ENCODE measurements at regions not wholly inside any gene's neighbourhood (a gene's known extent, or its start where the extent isn't known, plus 50 kb on each side); places are given as distances from the start of the nearest gene placed in this dataset.

DNA sequence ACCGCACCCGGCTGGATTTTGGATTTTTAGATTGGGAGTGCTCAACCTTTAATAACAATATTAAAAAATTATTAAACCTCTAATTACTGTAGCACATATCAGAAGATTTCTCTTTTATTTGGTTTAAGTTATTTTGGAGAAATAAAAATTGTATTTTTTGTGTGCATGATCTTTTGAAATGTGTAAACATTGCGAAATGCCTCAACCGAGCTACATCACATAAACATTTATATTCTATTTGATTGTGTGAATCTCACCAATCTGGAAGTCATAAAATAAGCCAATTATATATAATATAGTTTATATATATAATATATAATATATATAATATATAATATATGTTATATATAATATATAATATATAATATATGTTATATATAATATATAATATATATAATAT, 696.2 kb upstream of the RBFOX1 start:
- no peak overlapping the region for H3K4me3 ChIP-seq (ENCODE audit: low read length in 3 of 3)
- no peaks in the 10 kb centered on the region for H3K4me1 ChIP-seq (ENCODE audit: control insufficient read depth in 3 of 3, insufficient read depth in 3 of 3, low read length in 3 of 3)
- no peak overlapping the region for H3K9ac ChIP-seq (ENCODE audit: low read depth in 1 of 3, low read length in 3 of 3)
- H3K27me3 ChIP-seq (ENCODE audit: control insufficient read depth in 3 of 3, insufficient read depth in 3 of 3, low read length in 3 of 3), result peaks cover 0 to 6% (median 0%) of the 10 kb centered on the region in 3 donors
- H3K36me3 ChIP-seq (ENCODE audit: control insufficient read depth in 3 of 3, insufficient read depth in 3 of 3, low read length in 3 of 3), result no peaks in the 10 kb centered on the region
- no peak overlapping the region for H3K27ac ChIP-seq (ENCODE audit: low read depth, low read length)
- no peaks in the 10 kb centered on the region for H3K9me3 ChIP-seq (ENCODE audit: control insufficient read depth in 3 of 3, low read length in 3 of 3)

- Histone ChIP-seq H3K36me3 (ENCODE audit: control insufficient read depth in 3 of 3, insufficient read depth in 3 of 3, low read length in 3 of 3) (no peaks in the 10 kb centered on the region), H3K4me1 (ENCODE audit: control insufficient read depth in 3 of 3, insufficient read depth in 3 of 3, low read length in 3 of 3) (no peaks in the 10 kb centered on the region), H3K9ac (ENCODE audit: low read depth in 1 of 3, low read length in 3 of 3) (no peak overlapping the region), H3K9me3 (ENCODE audit: control insufficient read depth in 3 of 3, low read length in 3 of 3) (no peaks in the 10 kb centered on the region), H3K4me3 (ENCODE audit: low read length in 3 of 3) (no peak overlapping the region), H3K27me3 (ENCODE audit: control insufficient read depth in 3 of 3, insufficient read depth in 3 of 3, low read length in 3 of 3) (no peaks in the 10 kb centered on the region), H3K27ac (ENCODE audit: low read depth, low read length) (no peak overlapping the region)
Measured at GRCh38 chr16:6634151-6634550, 698.5 kb upstream of the RBFOX1 start.

GRCh38 chr16:6633456-6633855, 699.2 kb upstream of the RBFOX1 start:
- no peaks in the 10 kb centered on the region for H3K36me3 ChIP-seq (ENCODE audit: control insufficient read depth in 3 of 3, insufficient read depth in 3 of 3, low read length in 3 of 3)
- H3K4me3 ChIP-seq (ENCODE audit: low read length in 3 of 3), result no peak overlapping the region
- no peak overlapping the region for H3K27ac ChIP-seq (ENCODE audit: low read depth, low read length)
- H3K27me3 ChIP-seq (ENCODE audit: control insufficient read depth in 3 of 3, insufficient read depth in 3 of 3, low read length in 3 of 3), result no peaks in the 10 kb centered on the region
- no peaks in the 10 kb centered on the region for H3K4me1 ChIP-seq (ENCODE audit: control insufficient read depth in 3 of 3, insufficient read depth in 3 of 3, low read length in 3 of 3)
- H3K9me3 ChIP-seq (ENCODE audit: control insufficient read depth in 3 of 3, low read length in 3 of 3), result no peaks in the 10 kb centered on the region
- H3K9ac ChIP-seq (ENCODE audit: low read depth in 1 of 3, low read length in 3 of 3), result no peak overlapping the region

DNA sequence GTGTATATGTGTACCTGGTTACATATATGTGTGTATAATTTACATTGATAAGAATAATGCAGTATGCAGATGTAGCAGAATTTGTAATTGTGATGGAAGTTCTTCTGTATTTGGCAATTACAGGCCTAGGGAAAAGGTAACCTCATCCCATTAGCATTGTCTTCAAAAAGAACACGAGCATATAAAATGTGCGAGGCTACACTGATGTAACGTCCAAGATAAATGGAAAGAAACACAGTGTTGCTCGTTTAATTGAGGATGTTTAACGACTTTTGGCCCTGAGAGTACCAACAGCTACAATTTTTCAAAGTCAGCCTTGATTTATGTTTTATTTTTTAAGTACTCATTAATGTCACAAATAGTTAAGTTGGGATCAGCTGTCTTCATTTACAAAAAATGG, 703.5 kb upstream of the RBFOX1 start:
- H3K36me3 ChIP-seq (ENCODE audit: control insufficient read depth in 3 of 3, insufficient read depth in 3 of 3, low read length in 3 of 3), result no peaks in the 10 kb centered on the region
- no peaks in the 10 kb centered on the region for H3K9me3 ChIP-seq (ENCODE audit: control insufficient read depth in 3 of 3, low read length in 3 of 3)
- H3K4me3 ChIP-seq (ENCODE audit: low read length in 3 of 3), result no peak overlapping the region
- no peak overlapping the region for H3K9ac ChIP-seq (ENCODE audit: low read depth in 1 of 3, low read length in 3 of 3)
- H3K4me1 ChIP-seq (ENCODE audit: control insufficient read depth in 3 of 3, insufficient read depth in 3 of 3, low read length in 3 of 3), result no peaks in the 10 kb centered on the region
- no peak overlapping the region for H3K27ac ChIP-seq (ENCODE audit: low read depth, low read length)
- no peaks in the 10 kb centered on the region for H3K27me3 ChIP-seq (ENCODE audit: control insufficient read depth in 3 of 3, insufficient read depth in 3 of 3, low read length in 3 of 3)

DNA sequence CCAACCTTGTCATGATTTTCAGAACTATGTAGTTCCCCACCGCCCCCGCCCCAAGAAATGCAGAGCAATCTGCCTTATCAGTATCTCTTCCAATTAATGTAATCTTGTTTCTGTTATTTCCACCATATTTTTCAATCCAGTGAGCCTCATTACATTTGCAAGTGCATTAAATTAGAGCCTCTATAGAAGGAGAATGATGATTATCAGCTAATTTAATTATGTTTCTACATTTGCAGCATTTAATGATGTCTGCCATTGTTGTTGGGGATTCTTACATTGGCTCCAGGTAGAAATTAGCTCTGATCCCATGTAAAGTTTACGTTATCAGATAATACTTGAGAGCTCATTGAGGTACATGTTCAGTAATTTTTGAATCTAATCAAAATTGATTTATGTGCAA, 707.0 kb upstream of the RBFOX1 start:
- Histone ChIP-seq H3K4me3 (ENCODE audit: low read length in 3 of 3) (no peak overlapping the region), H3K9me3 (ENCODE audit: control insufficient read depth in 3 of 3, low read length in 3 of 3) (no peaks in the 10 kb centered on the region), H3K4me1 (ENCODE audit: control insufficient read depth in 3 of 3, insufficient read depth in 3 of 3, low read length in 3 of 3) (no peaks in the 10 kb centered on the region), H3K27me3 (ENCODE audit: control insufficient read depth in 3 of 3, insufficient read depth in 3 of 3, low read length in 3 of 3) (no peaks in the 10 kb centered on the region), H3K36me3 (ENCODE audit: control insufficient read depth in 3 of 3, insufficient read depth in 3 of 3, low read length in 3 of 3) (no peaks in the 10 kb centered on the region), H3K9ac (ENCODE audit: low read depth in 1 of 3, low read length in 3 of 3) (no peak overlapping the region), H3K27ac (ENCODE audit: low read depth, low read length) (no peak overlapping the region)

DNA sequence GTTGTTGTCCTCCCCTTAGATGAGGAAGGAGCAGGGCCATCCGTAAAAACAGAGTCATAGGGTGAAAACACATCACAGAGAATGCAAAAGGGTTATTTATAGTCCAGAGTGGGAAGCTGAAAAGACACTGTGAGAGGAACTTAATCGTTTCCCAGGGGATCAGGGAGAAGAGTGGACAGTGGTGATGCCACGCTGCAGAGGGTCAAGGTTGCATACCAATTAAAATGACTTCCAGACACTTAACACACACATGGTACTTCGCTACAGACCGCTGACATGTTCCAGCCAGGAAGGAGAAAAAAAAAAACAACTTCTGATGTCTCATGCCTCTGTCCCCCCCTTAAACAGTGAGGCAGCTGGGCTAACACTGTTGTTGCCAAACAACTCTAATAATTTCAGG, 713.8 kb upstream of the RBFOX1 start:
- Histone ChIP-seq H3K4me3 (ENCODE audit: low read length in 3 of 3) (no peak overlapping the region), H3K9me3 (ENCODE audit: control insufficient read depth in 3 of 3, low read length in 3 of 3) (peaks cover 0 to 3% (median 0%) of the 10 kb centered on the region in 3 donors), H3K9ac (ENCODE audit: low read depth in 1 of 3, low read length in 3 of 3) (no peak overlapping the region), H3K4me1 (ENCODE audit: control insufficient read depth in 3 of 3, insufficient read depth in 3 of 3, low read length in 3 of 3) (no peaks in the 10 kb centered on the region), H3K36me3 (ENCODE audit: control insufficient read depth in 3 of 3, insufficient read depth in 3 of 3, low read length in 3 of 3) (no peaks in the 10 kb centered on the region), H3K27ac (ENCODE audit: low read depth, low read length) (no peak overlapping the region), H3K27me3 (ENCODE audit: control insufficient read depth in 3 of 3, insufficient read depth in 3 of 3, low read length in 3 of 3) (no peaks in the 10 kb centered on the region)

GRCh38 chr16:6616746-6617145, 715.9 kb upstream of the RBFOX1 start:
- no peaks in the 10 kb centered on the region for H3K36me3 ChIP-seq (ENCODE audit: control insufficient read depth in 3 of 3, insufficient read depth in 3 of 3, low read length in 3 of 3)
- no peak overlapping the region for H3K27ac ChIP-seq (ENCODE audit: low read depth, low read length)
- H3K4me3 ChIP-seq (ENCODE audit: low read length in 3 of 3), result no peak overlapping the region
- no peaks in the 10 kb centered on the region for H3K4me1 ChIP-seq (ENCODE audit: control insufficient read depth in 3 of 3, insufficient read depth in 3 of 3, low read length in 3 of 3)
- peaks cover 0 to 3% (median 0%) of the 10 kb centered on the region in 3 donors for H3K9me3 ChIP-seq (ENCODE audit: control insufficient read depth in 3 of 3, low read length in 3 of 3)
- H3K9ac ChIP-seq (ENCODE audit: low read depth in 1 of 3, low read length in 3 of 3), result no peak overlapping the region
- H3K27me3 ChIP-seq (ENCODE audit: control insufficient read depth in 3 of 3, insufficient read depth in 3 of 3, low read length in 3 of 3), result no peaks in the 10 kb centered on the region

- no peaks in the 10 kb centered on the region for H3K27me3 ChIP-seq (ENCODE audit: control insufficient read depth in 3 of 3, insufficient read depth in 3 of 3, low read length in 3 of 3)
- no peak overlapping the region for H3K9ac ChIP-seq (ENCODE audit: low read depth in 1 of 3, low read length in 3 of 3)
- peaks cover 0 to 3% (median 0%) of the 10 kb centered on the region in 3 donors for H3K9me3 ChIP-seq (ENCODE audit: control insufficient read depth in 3 of 3, low read length in 3 of 3)
- no peak overlapping the region for H3K4me3 ChIP-seq (ENCODE audit: low read length in 3 of 3)
- H3K36me3 ChIP-seq (ENCODE audit: control insufficient read depth in 3 of 3, insufficient read depth in 3 of 3, low read length in 3 of 3), result no peaks in the 10 kb centered on the region
- H3K4me1 ChIP-seq (ENCODE audit: control insufficient read depth in 3 of 3, insufficient read depth in 3 of 3, low read length in 3 of 3), result no peaks in the 10 kb centered on the region
- no peak overlapping the region for H3K27ac ChIP-seq (ENCODE audit: low read depth, low read length)
Measured at GRCh38 chr16:6615636-6616035, 717.0 kb upstream of the RBFOX1 start.

DNA sequence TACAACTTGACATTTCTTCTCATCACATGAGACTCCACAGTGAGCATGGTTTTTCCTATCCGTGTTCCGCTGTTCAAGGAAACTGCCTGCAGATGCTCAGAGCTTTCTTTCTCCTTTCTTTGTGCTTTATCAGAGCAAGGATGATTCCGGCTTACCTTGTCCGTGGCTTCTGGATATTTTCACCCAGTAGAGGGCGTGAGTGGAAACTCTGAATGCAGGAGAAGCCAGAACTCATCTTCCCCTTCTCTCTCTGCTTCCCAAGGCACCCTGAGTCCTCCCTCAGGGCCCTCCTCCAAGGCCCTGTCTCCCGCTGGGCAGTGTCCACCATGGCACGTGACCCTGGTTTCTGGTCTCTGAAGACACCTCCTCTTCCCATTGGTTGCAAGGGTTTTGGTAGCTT, 721.1 kb upstream of the RBFOX1 start:
- H3K9me3 ChIP-seq (ENCODE audit: control insufficient read depth in 3 of 3, low read length in 3 of 3), result peaks cover 0 to 3% (median 0%) of the 10 kb centered on the region in 3 donors
- H3K27ac ChIP-seq (ENCODE audit: low read depth, low read length), result no peak overlapping the region
- H3K27me3 ChIP-seq (ENCODE audit: control insufficient read depth in 3 of 3, insufficient read depth in 3 of 3, low read length in 3 of 3), result no peaks in the 10 kb centered on the region
- H3K36me3 ChIP-seq (ENCODE audit: control insufficient read depth in 3 of 3, insufficient read depth in 3 of 3, low read length in 3 of 3), result no peaks in the 10 kb centered on the region
- no peak overlapping the region for H3K4me3 ChIP-seq (ENCODE audit: low read length in 3 of 3)
- no peak overlapping the region for H3K9ac ChIP-seq (ENCODE audit: low read depth in 1 of 3, low read length in 3 of 3)
- no peaks in the 10 kb centered on the region for H3K4me1 ChIP-seq (ENCODE audit: control insufficient read depth in 3 of 3, insufficient read depth in 3 of 3, low read length in 3 of 3)

GRCh38 chr16:6605490-6605889, 727.2 kb upstream of the RBFOX1 start:
- H3K4me1 ChIP-seq (ENCODE audit: control insufficient read depth in 3 of 3, insufficient read depth in 3 of 3, low read length in 3 of 3), result no peaks in the 10 kb centered on the region
- no peak overlapping the region for H3K27ac ChIP-seq (ENCODE audit: low read depth, low read length)
- H3K9me3 ChIP-seq (ENCODE audit: control insufficient read depth in 3 of 3, low read length in 3 of 3), result no peaks in the 10 kb centered on the region
- H3K36me3 ChIP-seq (ENCODE audit: control insufficient read depth in 3 of 3, insufficient read depth in 3 of 3, low read length in 3 of 3), result no peaks in the 10 kb centered on the region
- no peak overlapping the region for H3K4me3 ChIP-seq (ENCODE audit: low read length in 3 of 3)
- H3K27me3 ChIP-seq (ENCODE audit: control insufficient read depth in 3 of 3, insufficient read depth in 3 of 3, low read length in 3 of 3), result no peaks in the 10 kb centered on the region
- no peak overlapping the region for H3K9ac ChIP-seq (ENCODE audit: low read depth in 1 of 3, low read length in 3 of 3)

- H3K4me1 ChIP-seq (ENCODE audit: control insufficient read depth in 3 of 3, insufficient read depth in 3 of 3, low read length in 3 of 3), result no peaks in the 10 kb centered on the region
- H3K4me3 ChIP-seq (ENCODE audit: low read length in 3 of 3), result no peak overlapping the region
- H3K27ac ChIP-seq (ENCODE audit: low read depth, low read length), result no peak overlapping the region
- no peaks in the 10 kb centered on the region for H3K27me3 ChIP-seq (ENCODE audit: control insufficient read depth in 3 of 3, insufficient read depth in 3 of 3, low read length in 3 of 3)
- no peaks in the 10 kb centered on the region for H3K9me3 ChIP-seq (ENCODE audit: control insufficient read depth in 3 of 3, low read length in 3 of 3)
- H3K9ac ChIP-seq (ENCODE audit: low read depth in 1 of 3, low read length in 3 of 3), result no peak overlapping the region
- H3K36me3 ChIP-seq (ENCODE audit: control insufficient read depth in 3 of 3, insufficient read depth in 3 of 3, low read length in 3 of 3), result no peaks in the 10 kb centered on the region
Measured at GRCh38 chr16:6603780-6604325, 728.8 kb upstream of the RBFOX1 start.
